SK-N-SH (cell line): ENCODE measurements at regions not wholly inside any gene's neighbourhood (a gene's known extent, or its start where the extent isn't known, plus 50 kb on each side); places are given as distances from the start of the nearest gene placed in this dataset.

Experiments used
- CTCF ChIP-seq: fragments of 200-600 bp; sonication (generic); IDR thresholded peaks from 2 replicates; pipeline ENCODE4 v1.6.1; 2017; ENCODE audit warnings: antibody characterized with exemption, mild to moderate bottlenecking, moderate library complexity
- EP300 ChIP-seq, 2 experiments: IDR thresholded peaks; 2 replicates each; pipeline versions ENCODE4 v1.4.0 to v1.6.1; 2012; ENCODE audit warnings: borderline replicate concordance in 1 of 2, low read depth in 1 of 2, low read length in 1 of 2
- FOXM1 ChIP-seq: IDR thresholded peaks from 2 replicates; pipeline ENCODE4 v1.4.0; 2012; ENCODE audit warnings: low read depth, mild to moderate bottlenecking
- GATA2 ChIP-seq: sonication (generic); formaldehyde crosslinking; IDR thresholded peaks from 2 replicates; pipeline ENCODE4 v1.5.0; 2020; ENCODE audit warnings: mild to moderate bottlenecking, missing genetic modification reagents
- POLR2AphosphoS5 ChIP-seq: IDR thresholded peaks from 2 replicates; pipeline ENCODE4 v1.6.1; 2012; ENCODE audit warnings: low read depth, low read length
- REST ChIP-seq: IDR thresholded peaks from 2 replicates; pipeline ENCODE4 v1.6.1; 2012; ENCODE audit warnings: mild to moderate bottlenecking, low read depth, low read length, moderate library complexity
- TAF1 ChIP-seq: IDR thresholded peaks from 2 replicates; pipeline ENCODE4 v1.6.1; 2012; ENCODE audit warnings: low read depth, mild to moderate bottlenecking, low read length, moderate library complexity, borderline replicate concordance
- USF2 ChIP-seq: fragments of 150-350 bp; IDR thresholded peaks from 2 replicates; pipeline ENCODE4 v1.6.1; 2017; ENCODE audit warnings: antibody characterized with exemption, low read length, low read depth, borderline replicate concordance
- YY1 ChIP-seq: IDR thresholded peaks from 2 replicates; pipeline ENCODE4 v1.4.0; 2012; ENCODE audit warnings: low read depth, mild to moderate bottlenecking

- no peak for TF ChIP-seq CTCF
- TF ChIP-seq REST, result no peak
- no peak for TF ChIP-seq POLR2AphosphoS5
- TF ChIP-seq USF2, result no peak
- no peak for TF ChIP-seq FOXM1
- TF ChIP-seq TAF1, result no peak
- TF ChIP-seq YY1, result no peak
- no peak for TF ChIP-seq EP300 (IDR thresholded peaks at IDR 0.05; ENCODE audit: borderline replicate concordance in 1 of 2, low read depth in 1 of 2, low read length in 1 of 2)
- TF ChIP-seq GATA2 (CRISPR knock-in tag), result no peak
These were observed 58.0 kb upstream of the PDC start for GRCh38 chr1:186518822-186519381.
